ENCODE measurements at regions not wholly inside any gene's neighbourhood (a gene's known extent, or its start where the extent isn't known, plus 50 kb on each side); places are given as distances from the start of the nearest gene placed in this dataset.

DNA sequence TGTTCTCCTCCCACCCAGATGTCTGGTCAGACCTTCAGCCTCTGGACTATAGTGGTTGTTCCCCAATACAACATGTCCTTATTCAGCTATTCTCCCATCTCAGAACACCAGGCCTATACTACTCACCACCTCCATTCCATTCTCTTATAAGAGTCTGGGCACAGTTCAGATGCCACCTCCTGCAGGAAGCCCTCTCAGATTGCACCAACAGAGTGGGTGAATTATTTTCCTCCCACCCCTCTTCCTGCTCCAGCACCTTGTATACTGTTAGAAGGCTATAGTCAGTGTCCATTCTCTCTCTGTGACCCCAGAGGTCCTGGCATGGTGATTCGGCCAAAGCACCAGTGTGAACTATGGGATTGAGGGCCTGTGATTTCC is 204.6 kb downstream of the GLI2 start:
- no peak for TF ChIP-seq FOXK1 (CRISPR knock-in tag; IDR thresholded peaks at IDR 0.05)
- TF ChIP-seq HMGXB4 (CRISPR knock-in tag; IDR thresholded peaks at IDR 0.05): no peak
- TF ChIP-seq, protein P1, sequence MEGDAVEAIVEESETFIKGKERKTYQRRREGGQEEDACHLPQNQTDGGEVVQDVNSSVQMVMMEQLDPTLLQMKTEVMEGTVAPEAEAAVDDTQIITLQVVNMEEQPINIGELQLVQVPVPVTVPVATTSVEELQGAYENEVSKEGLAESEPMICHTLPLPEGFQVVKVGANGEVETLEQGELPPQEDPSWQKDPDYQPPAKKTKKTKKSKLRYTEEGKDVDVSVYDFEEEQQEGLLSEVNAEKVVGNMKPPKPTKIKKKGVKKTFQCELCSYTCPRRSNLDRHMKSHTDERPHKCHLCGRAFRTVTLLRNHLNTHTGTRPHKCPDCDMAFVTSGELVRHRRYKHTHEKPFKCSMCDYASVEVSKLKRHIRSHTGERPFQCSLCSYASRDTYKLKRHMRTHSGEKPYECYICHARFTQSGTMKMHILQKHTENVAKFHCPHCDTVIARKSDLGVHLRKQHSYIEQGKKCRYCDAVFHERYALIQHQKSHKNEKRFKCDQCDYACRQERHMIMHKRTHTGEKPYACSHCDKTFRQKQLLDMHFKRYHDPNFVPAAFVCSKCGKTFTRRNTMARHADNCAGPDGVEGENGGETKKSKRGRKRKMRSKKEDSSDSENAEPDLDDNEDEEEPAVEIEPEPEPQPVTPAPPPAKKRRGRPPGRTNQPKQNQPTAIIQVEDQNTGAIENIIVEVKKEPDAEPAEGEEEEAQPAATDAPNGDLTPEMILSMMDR (IDR thresholded peaks at IDR 0.05): no peak
- no peak for TF ChIP-seq ZNF138 (CRISPR knock-in tag; conservative IDR thresholded peaks at IDR 0.05)
- TF ChIP-seq, protein P2, sequence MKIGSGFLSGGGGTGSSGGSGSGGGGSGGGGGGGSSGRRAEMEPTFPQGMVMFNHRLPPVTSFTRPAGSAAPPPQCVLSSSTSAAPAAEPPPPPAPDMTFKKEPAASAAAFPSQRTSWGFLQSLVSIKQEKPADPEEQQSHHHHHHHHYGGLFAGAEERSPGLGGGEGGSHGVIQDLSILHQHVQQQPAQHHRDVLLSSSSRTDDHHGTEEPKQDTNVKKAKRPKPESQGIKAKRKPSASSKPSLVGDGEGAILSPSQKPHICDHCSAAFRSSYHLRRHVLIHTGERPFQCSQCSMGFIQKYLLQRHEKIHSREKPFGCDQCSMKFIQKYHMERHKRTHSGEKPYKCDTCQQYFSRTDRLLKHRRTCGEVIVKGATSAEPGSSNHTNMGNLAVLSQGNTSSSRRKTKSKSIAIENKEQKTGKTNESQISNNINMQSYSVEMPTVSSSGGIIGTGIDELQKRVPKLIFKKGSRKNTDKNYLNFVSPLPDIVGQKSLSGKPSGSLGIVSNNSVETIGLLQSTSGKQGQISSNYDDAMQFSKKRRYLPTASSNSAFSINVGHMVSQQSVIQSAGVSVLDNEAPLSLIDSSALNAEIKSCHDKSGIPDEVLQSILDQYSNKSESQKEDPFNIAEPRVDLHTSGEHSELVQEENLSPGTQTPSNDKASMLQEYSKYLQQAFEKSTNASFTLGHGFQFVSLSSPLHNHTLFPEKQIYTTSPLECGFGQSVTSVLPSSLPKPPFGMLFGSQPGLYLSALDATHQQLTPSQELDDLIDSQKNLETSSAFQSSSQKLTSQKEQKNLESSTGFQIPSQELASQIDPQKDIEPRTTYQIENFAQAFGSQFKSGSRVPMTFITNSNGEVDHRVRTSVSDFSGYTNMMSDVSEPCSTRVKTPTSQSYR (CRISPR knock-in tag; IDR thresholded peaks at IDR 0.05): no peak
- no peak for TF ChIP-seq TP53 (CRISPR knock-in tag; IDR thresholded peaks at IDR 0.05)
- TF ChIP-seq ATF3 (CRISPR knock-in tag; conservative IDR thresholded peaks at IDR 0.05): no peak
- TF ChIP-seq ETV6 (CRISPR knock-in tag; IDR thresholded peaks at IDR 0.05): no peak
- TF ChIP-seq, protein P3, sequence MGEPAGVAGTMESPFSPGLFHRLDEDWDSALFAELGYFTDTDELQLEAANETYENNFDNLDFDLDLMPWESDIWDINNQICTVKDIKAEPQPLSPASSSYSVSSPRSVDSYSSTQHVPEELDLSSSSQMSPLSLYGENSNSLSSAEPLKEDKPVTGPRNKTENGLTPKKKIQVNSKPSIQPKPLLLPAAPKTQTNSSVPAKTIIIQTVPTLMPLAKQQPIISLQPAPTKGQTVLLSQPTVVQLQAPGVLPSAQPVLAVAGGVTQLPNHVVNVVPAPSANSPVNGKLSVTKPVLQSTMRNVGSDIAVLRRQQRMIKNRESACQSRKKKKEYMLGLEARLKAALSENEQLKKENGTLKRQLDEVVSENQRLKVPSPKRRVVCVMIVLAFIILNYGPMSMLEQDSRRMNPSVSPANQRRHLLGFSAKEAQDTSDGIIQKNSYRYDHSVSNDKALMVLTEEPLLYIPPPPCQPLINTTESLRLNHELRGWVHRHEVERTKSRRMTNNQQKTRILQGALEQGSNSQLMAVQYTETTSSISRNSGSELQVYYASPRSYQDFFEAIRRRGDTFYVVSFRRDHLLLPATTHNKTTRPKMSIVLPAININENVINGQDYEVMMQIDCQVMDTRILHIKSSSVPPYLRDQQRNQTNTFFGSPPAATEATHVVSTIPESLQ (CRISPR knock-in tag; IDR thresholded peaks at IDR 0.05): no peak
- TF ChIP-seq ELF4 (CRISPR knock-in tag; IDR thresholded peaks at IDR 0.05; ENCODE audit: low read depth): no peak
- no peak for TF ChIP-seq SP1 (CRISPR knock-in tag; conservative IDR thresholded peaks at IDR 0.05)
- TF ChIP-seq FOXP1 (CRISPR knock-in tag; IDR thresholded peaks at IDR 0.05; ENCODE audit: borderline replicate concordance): no peak
- no peak for TF ChIP-seq NFATC4 (CRISPR knock-in tag; IDR thresholded peaks at IDR 0.05)
- no peak for TF ChIP-seq MYBL2 (CRISPR knock-in tag; IDR thresholded peaks at IDR 0.05)
